Stimulated activated CD8-positive, alpha-beta memory T cell treated with anti-CD3 and anti-CD28 coated beads, Interleukin-4, amount 100 ng/mL, for 4 hours (primary cell): ENCODE measurements at regions not wholly inside any gene's neighbourhood (a gene's known extent, or its start where the extent isn't known, plus 50 kb on each side); places are given as distances from the start of the nearest gene placed in this dataset.
"Not testable (repeated sequence)": the region's sequence is repeated elsewhere in the genome, so short reads cannot be mapped to it uniquely, and the experiment has no call there.

Source experiments
- DNase-seq, 2 donors: peaks; one replicate each; pipeline ENCODE4 v3.0.0-alpha.2; 2020; ENCODE audit warnings: low read depth in 2 of 2, low spot score in 1 of 2

GRCh38 chr18:51448949-51449348 lies 251.5 kb upstream of the MEX3C start:
- DNase-seq: no peak

GRCh38 chr18:51453594-51453993 lies 256.1 kb upstream of the MEX3C start:
- DNase-seq: no peak

GRCh38 chr18:51458861-51459260 lies 261.4 kb upstream of the MEX3C start:
- DNase-seq: no peak

GRCh38 chr18:51461956-51462355 lies 264.5 kb upstream of the MEX3C start:
- no peak for DNase-seq

- DNase-seq: no peak
Measured at GRCh38 chr18:51463483-51464136, 266.1 kb upstream of the MEX3C start.

GRCh38 chr18:51478908-51479307 lies 281.4 kb upstream of the MEX3C start:
- no peak for DNase-seq

GRCh38 chr18:51479736-51480135 lies 282.3 kb upstream of the MEX3C start:
- no peak for DNase-seq

GRCh38 chr18:51480407-51481261 lies 283.2 kb upstream of the MEX3C start:
- DNase-seq: no peak

- DNase-seq: no peak
Measured at GRCh38 chr18:51486735-51487366, 289.4 kb upstream of the MEX3C start.

- DNase-seq: no peak
Measured at GRCh38 chr18:51490417-51490816, 292.9 kb upstream of the MEX3C start.

- DNase-seq: no peak
Measured at GRCh38 chr18:51490860-51491259, 293.4 kb upstream of the MEX3C start.

- no peak for DNase-seq
Measured at GRCh38 chr18:51491678-51492372, 294.3 kb upstream of the MEX3C start.

GRCh38 chr18:51498085-51498855 lies 300.8 kb upstream of the MEX3C start:
- no peak for DNase-seq

- no peak for DNase-seq
Measured at GRCh38 chr18:51503351-51503750, 305.9 kb upstream of the MEX3C start.

GRCh38 chr18:51506811-51507210 lies 309.3 kb upstream of the MEX3C start:
- DNase-seq: no peak

GRCh38 chr18:51508410-51508809 lies 310.9 kb upstream of the MEX3C start:
- DNase-seq: not testable (repeated sequence)

GRCh38 chr18:51510020-51510419 lies 312.5 kb upstream of the MEX3C start:
- no peak for DNase-seq

GRCh38 chr18:51513517-51513916 lies 316.0 kb upstream of the MEX3C start:
- DNase-seq: no peak

GRCh38 chr18:51514128-51514527 lies 316.6 kb upstream of the MEX3C start:
- DNase-seq: no peak

- DNase-seq: no peak
Measured at GRCh38 chr18:51516478-51517038, 319.1 kb upstream of the MEX3C start.
